HG02678 (cell line): ENCODE measurements at regions not wholly inside any gene's neighbourhood (a gene's known extent, or its start where the extent isn't known, plus 50 kb on each side); places are given as distances from the start of the nearest gene placed in this dataset.

ENCODE experiments used
- ATAC-seq: cut with Tn5 transposase; IDR thresholded peaks from one replicate; pipeline ENCODE4 v1.9.1; 2021; ENCODE audit warnings: mild to moderate bottlenecking, moderate library complexity; ENCODE audit not compliant: unreplicated experiment

- ATAC-seq = no peak
Observed at GRCh38 chr4:13892739-13893105, 265.2 kb upstream of the BOD1L1 start.

- ATAC-seq = no peak
Observed at GRCh38 chr4:13893211-13893610, 265.7 kb upstream of the BOD1L1 start.

GRCh38 chr4:13893987-13894386 is 266.5 kb upstream of the BOD1L1 start:
- ATAC-seq = no peak

- no peak for ATAC-seq
Observed at GRCh38 chr4:13900780-13901179, 273.3 kb upstream of the BOD1L1 start.

- ATAC-seq = no peak
Observed at GRCh38 chr4:13902146-13902545, 274.6 kb upstream of the BOD1L1 start.

GRCh38 chr4:13903061-13903460 is 275.5 kb upstream of the BOD1L1 start:
- ATAC-seq = no peak

GRCh38 chr4:13903901-13904300 is 276.4 kb upstream of the BOD1L1 start:
- no peak for ATAC-seq

- ATAC-seq = no peak
Observed at GRCh38 chr4:13905543-13905942, 278.0 kb upstream of the BOD1L1 start.

- ATAC-seq = no peak
Observed at GRCh38 chr4:13906727-13907126, 279.2 kb upstream of the BOD1L1 start.

- ATAC-seq = no peak
Observed at GRCh38 chr4:13907255-13907751, 279.8 kb upstream of the BOD1L1 start.

- no peak for ATAC-seq
Observed at GRCh38 chr4:13908455-13908854, 280.9 kb upstream of the BOD1L1 start.

GRCh38 chr4:13910556-13910955 is 283.0 kb upstream of the BOD1L1 start:
- ATAC-seq = no peak

- no peak for ATAC-seq
Observed at GRCh38 chr4:13911256-13911655, 283.7 kb upstream of the BOD1L1 start.

GRCh38 chr4:13912436-13912925 is 285.0 kb upstream of the BOD1L1 start:
- ATAC-seq = no peak

GRCh38 chr4:13912966-13913365 is 285.4 kb upstream of the BOD1L1 start:
- no peak for ATAC-seq

- no peak for ATAC-seq
Observed at GRCh38 chr4:13917015-13917414, 289.5 kb upstream of the BOD1L1 start.

GRCh38 chr4:13918110-13918509 is 290.6 kb upstream of the BOD1L1 start:
- ATAC-seq = no peak

- no peak for ATAC-seq
Observed at GRCh38 chr4:13918991-13919441, 291.5 kb upstream of the BOD1L1 start.

GRCh38 chr4:13920111-13920875 is 292.8 kb upstream of the BOD1L1 start:
- no peak for ATAC-seq

- ATAC-seq = no peak
Observed at GRCh38 chr4:13920901-13921300, 293.4 kb upstream of the BOD1L1 start.

- ATAC-seq = no peak
Observed at GRCh38 chr4:13921805-13922204, 294.3 kb upstream of the BOD1L1 start.

- ATAC-seq = no peak
Observed at GRCh38 chr4:13922459-13922858, 294.9 kb upstream of the BOD1L1 start.
